Skin epidermis (tissue), 12 donors: ENCODE measurements at regions not wholly inside any gene's neighbourhood (a gene's known extent, or its start where the extent isn't known, plus 50 kb on each side); places are given as distances from the start of the nearest gene placed in this dataset.

Experiments
- H3K27ac ChIP-seq, 21 experiments: fragments of 200-600 bp; sonication (generic) in 11 of 21; one replicate each; pipeline ENCODE4 v1.5.0; 2020; ENCODE audit warnings: mild to moderate bottlenecking in 3 of 21, inconsistent platforms in 2 of 21, moderate library complexity in 2 of 21
- H3K4me3 ChIP-seq, 7 experiments: fragments of 200-600 bp; sonication (generic) in 2 of 7; one replicate each; pipeline ENCODE4 v1.5.0; 2020; ENCODE audit warnings: inconsistent platforms in 2 of 7, mild to moderate bottlenecking in 2 of 7, moderate library complexity in 1 of 7

DNA sequence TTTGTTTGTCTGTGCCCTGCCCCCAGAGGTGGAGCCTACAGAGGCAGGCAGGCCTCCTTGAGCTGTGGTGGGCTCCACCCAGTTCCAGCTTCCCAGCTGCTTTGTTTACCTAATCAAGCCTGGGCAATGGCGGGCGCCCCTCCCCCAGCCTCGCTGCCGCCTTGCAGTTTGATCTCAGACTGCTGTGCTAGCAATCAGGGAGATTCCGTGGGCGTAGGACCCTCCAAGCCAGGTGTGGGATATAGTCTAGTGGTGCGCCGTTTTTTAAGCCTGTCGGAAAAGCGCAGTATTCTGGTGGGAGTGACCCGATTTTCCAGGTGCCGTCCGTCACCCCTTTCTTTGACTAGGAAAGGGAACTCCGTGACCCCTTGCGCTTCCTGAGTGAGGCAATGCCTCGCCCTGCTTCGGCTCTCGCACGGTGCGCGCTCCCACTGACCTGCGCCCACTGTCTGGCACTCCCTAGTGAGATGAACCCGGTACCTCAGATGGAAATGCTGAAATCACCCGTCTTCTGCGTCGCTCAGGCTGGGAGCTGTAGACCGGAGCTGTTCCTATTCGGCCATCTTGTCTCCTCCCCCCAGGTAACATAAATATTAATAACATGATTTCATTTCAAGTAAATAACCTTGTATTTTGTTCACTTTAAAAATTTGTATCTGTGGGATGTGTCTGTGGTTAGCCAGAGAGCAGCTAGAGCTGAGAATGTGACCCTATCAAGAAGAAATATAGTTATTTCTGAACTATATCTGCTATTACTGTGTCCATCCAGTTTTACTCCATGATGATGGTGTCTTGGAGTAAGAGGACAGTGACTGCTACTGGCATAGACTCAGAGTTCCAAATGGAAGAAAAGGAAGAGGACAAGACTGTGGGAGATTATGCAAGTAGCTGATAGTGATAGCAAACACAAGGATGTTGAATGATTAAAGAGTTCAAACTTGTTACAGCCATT is 305.1 kb upstream of the TCF4 start:
- H3K4me3 ChIP-seq = peak overlapping the region in 2 of 7 experiments; percentile 18 to 38

GRCh38 chr18:55886886-55887285 is 298.9 kb upstream of the TCF4 start:
- Histone ChIP-seq H3K27ac (no peak overlapping the region), H3K4me3 (no peak overlapping the region)

More for the DNA sequence above, 305.1 kb upstream of the TCF4 start:
- peak overlapping the region in 2 of 21 experiments; percentile 55 to 80 for H3K27ac ChIP-seq

DNA sequence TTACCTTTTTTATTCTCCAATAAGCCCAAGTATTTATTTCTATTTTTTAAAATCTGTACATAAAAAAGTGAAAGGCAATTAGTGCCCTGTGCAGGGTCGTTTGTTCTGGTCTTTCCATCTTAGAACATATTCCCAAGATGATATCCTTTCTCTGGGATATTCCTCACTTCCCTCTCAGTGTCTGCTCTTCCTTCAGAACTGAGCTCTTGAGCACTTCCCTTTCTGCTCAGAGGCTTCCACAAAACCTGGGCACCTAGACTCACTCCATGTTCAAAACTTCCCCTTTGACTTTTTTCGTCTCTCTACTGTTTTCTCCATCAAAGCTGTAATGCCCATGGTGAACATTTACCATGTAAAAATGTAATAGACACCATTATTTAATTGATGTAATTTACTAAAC is 296.5 kb upstream of the TCF4 start:
- no peak overlapping the region for H3K4me3 ChIP-seq
- H3K27ac ChIP-seq = no peak overlapping the region

- Histone ChIP-seq H3K4me3 (no peak overlapping the region), H3K27ac (no peak overlapping the region)
These were observed 292.6 kb upstream of the TCF4 start for GRCh38 chr18:55880617-55881016.

DNA sequence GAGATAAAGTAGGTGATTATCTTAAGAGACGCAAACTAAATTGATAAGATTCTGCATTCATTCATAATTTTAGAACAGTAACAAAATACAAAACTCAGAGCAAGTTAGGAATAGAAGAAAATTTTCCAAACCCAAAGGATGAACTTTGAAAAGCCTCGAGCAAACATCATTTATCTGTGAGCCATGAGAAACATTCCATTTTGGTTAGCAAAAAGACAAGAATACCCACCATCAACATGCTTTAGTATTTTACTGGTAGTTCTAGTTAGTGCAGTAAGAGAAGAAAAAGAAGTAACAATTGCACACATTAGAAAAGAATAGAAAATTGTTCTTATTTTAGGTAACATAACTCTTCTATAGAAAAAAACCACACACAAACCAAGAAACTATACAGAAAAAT is 291.3 kb upstream of the TCF4 start:
- peak overlapping the region in 1 of 21 experiments; percentile 18 for H3K27ac ChIP-seq
- H3K4me3 ChIP-seq = no peak overlapping the region

DNA sequence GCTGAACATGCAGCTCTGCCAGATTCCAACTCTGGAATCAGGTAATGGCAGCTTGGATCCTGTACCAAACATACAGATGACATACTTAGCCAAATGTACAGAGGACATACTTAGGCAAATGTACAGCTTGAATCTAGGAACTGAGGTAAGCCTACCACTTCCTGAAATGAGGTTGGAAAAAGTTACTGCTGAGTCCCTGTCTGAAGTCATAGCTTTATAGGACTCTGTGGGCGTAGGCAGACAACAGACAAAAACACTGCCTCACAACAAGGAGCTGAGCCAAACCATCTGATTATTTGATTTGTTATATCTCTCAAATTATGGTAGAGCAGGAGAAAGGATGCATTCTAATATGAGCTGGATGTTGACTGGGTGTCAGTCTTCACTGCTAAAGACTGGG is 290.2 kb upstream of the TCF4 start:
- H3K27ac ChIP-seq = peak overlapping the region in 1 of 21 experiments; percentile 1
- no peak overlapping the region for H3K4me3 ChIP-seq

- no peak overlapping the region for H3K4me3 ChIP-seq
- H3K27ac ChIP-seq = no peak overlapping the region
These were observed 289.3 kb upstream of the TCF4 start for GRCh38 chr18:55877321-55877720.

GRCh38 chr18:55876254-55876653 is 288.3 kb upstream of the TCF4 start:
- H3K27ac ChIP-seq = no peak overlapping the region
- no peak overlapping the region for H3K4me3 ChIP-seq

DNA sequence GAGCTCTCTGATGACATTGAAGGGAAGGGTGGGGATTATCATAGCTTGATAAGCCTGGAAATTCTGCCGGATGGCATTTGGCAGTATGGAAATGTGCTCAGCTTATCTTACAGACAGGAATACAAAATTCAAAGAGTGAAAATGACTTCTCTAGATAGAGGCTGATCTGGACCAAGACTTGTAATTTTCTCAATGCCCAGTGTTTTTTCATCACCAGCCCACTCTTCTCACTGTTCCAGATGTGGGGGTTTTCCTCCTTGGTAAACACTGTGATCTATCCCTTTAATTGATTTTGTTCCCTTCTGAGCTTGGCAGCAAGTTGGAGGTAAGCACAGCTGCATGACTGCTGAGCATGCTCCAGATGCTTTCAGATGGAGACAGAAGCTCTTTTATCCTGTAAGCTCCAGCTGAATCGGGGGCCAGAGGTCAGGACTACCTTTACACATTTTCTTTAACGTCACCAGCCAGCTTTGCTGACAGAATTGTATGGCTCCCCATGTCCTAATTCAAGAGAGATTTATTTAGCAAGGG is 287.4 kb upstream of the TCF4 start:
- H3K27ac ChIP-seq = no peak overlapping the region

GRCh38 chr18:55869556-55870501 is 281.8 kb upstream of the TCF4 start:
- Histone ChIP-seq H3K27ac (peak overlapping the region in 5 of 21 experiments; percentile 15 to 63 (median 35)), H3K4me3 (no peak overlapping the region)

More for the DNA sequence above, 287.4 kb upstream of the TCF4 start:
- H3K4me3 ChIP-seq = no peak overlapping the region

GRCh38 chr18:55868909-55869308 is 280.9 kb upstream of the TCF4 start:
- peak overlapping the region in 1 of 21 experiments; percentile 56 for H3K27ac ChIP-seq

DNA sequence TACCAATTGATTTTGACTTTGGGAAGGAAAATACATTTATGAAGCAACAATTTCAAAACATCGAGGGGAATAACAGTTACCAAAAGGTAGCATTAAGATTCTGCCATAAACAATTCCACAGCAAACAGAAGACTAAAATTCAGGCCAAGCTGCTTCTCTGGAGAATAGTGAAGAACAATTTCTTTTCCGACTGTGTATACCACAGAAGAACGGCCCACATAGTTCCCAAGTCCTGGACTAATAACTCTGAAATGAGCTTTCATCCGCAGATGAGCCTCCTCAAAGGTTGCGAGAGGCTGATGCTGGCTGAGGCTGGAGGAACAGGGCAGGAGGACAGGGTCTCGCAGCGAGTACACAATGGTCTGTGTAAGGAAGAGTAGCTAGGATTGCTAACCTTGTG is 278.9 kb upstream of the TCF4 start:
- Histone ChIP-seq H3K27ac (peak overlapping the region in 3 of 21 experiments; percentile 11 to 54 (median 29)), H3K4me3 (no peak overlapping the region)

More at GRCh38 chr18:55868909-55869308, 280.9 kb upstream of the TCF4 start:
- H3K4me3 ChIP-seq = no peak overlapping the region

- H3K4me3 ChIP-seq = no peak overlapping the region
These were observed 278.0 kb upstream of the TCF4 start for GRCh38 chr18:55866006-55866405.

DNA sequence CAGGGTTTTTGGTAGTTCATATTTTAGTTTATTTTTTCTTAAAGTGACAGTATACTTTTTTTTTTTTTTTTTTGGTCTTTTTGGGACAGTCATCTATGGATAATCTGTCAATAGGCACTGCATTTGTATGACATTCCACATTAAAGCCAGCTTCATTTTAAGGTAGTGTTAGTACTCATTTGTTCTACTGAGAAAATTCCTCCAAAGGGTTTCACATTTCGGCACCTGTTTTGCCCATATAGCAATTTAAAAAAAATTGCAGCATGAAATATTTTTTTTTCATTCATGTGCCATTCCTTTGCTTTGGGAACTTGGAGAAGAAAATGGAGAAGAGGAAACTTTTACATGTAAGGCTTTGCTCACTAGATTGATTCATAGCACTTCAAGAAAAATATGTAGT is 276.3 kb upstream of the TCF4 start:
- Histone ChIP-seq H3K4me3 (no peak overlapping the region), H3K27ac (peak overlapping the region in 4 of 21 experiments; percentile 41 to 69 (median 52))

More at GRCh38 chr18:55866006-55866405, 278.0 kb upstream of the TCF4 start:
- peak overlapping the region in 5 of 21 experiments; percentile 11 to 54 (median 20) for H3K27ac ChIP-seq

- Histone ChIP-seq H3K27ac (peak overlapping the region in 6 of 21 experiments; percentile 41 to 74 (median 54)), H3K4me3 (no peak overlapping the region)
These were observed 275.9 kb upstream of the TCF4 start for GRCh38 chr18:55863876-55864275.

- Histone ChIP-seq H3K4me3 (no peak overlapping the region), H3K27ac (peak overlapping the region in 10 of 21 experiments; percentile 2 to 74 (median 46))
These were observed 275.4 kb upstream of the TCF4 start for GRCh38 chr18:55863391-55863706.

- Histone ChIP-seq H3K4me3 (no peak overlapping the region), H3K27ac (peak overlapping the region in 11 of 21 experiments; percentile 2 to 74 (median 45))
These were observed 274.9 kb upstream of the TCF4 start for GRCh38 chr18:55862693-55863390.

GRCh38 chr18:55861266-55861665 is 273.3 kb upstream of the TCF4 start:
- Histone ChIP-seq H3K27ac (peak overlapping the region in 1 of 21 experiments; percentile 6), H3K4me3 (no peak overlapping the region)
